ENCODE measurements at regions not wholly inside any gene's neighbourhood (a gene's known extent, or its start where the extent isn't known, plus 50 kb on each side); places are given as distances from the start of the nearest gene placed in this dataset.
"Not testable (repeated sequence)": the region's sequence is repeated elsewhere in the genome, so short reads cannot be mapped to it uniquely, and the experiment has no call there.

- no peak for DNase-seq
Measured at GRCh38 chrX:143935601-143936000, 51.7 kb downstream of the UBE2NL start.

- no peak for DNase-seq
Measured at GRCh38 chrX:143940119-143940518, 56.2 kb downstream of the UBE2NL start.

DNA sequence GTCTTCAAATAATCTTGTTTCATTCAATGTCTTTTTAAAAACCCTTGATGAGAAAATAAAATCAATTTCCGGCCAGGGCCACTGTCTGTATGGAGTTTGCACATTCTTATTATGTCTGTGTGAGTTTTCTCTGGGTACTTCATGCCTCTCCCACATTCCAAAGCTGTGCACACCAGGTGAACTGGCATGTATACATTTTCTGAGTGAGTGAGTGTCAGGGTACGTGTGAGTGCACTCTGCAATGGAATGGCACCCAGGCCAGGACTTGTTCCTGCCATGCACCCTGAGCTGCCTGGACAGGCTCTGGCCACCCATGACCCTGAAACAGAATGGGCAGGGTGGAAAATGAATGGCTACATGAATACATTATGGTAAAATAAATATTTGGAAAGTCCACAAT lies 61.3 kb downstream of the UBE2NL start:
- no peak for DNase-seq

DNA sequence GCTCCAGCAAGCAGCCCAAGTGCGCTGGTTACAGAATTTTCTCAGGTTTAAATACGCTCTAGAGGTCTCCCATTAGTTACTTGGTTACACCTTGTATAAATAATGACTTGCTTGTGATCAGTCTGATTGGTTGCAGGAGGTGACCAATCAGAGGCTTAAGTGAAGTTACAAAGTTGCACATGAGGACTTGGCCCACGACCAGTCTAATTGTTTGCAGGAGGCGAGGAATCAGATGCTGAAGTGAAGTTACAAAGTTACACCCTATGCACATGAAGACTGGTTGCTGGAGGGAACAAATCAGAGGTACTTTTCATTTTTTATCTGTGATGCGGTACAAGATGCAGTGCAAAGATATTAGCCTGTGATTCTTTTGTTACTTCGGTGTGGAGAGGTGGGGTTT lies 80.7 kb downstream of the UBE2NL start:
- no peak for DNase-seq

DNA sequence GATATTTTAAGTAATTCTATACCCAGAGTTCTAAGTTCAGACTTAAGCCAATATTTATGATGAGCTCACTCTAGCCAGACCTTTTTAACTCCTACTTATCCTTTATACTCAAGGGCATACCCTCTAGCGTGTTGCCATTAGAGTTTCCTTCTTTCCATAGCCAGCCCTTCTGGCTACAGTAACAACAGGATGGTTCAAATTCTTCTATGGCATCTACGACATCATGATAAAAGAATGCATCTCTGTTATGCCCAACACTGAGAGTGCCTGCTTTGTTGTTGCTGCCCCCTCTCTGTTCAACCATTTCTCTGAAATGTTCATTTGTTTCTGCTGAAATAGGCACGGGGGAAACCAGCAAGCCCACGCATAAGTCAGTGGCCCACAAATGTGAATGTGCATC lies 104.5 kb downstream of the UBE2NL start:
- no peak for DNase-seq

GRCh38 chrX:143994206-143994605 lies 110.3 kb downstream of the UBE2NL start:
- no peak for DNase-seq

DNA sequence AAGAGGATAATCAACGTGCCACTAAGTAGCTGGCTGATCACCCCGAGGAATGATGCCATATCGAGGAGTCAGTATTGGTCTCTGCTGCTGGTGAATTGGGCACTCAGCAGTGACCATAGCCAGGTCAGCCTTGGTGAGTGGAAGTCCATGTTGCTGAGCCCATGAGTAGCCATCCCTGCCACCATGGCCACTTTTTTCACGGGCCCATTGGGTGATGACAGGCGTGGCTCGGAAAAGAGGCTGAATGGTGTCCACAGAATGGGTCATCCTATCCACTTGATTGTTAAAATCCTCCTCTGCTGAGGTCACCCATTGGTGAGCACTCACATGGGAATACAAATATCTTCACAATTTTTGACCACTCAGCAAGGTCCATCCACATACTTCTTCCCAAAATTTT lies 114.4 kb downstream of the UBE2NL start:
- no peak for DNase-seq

DNA sequence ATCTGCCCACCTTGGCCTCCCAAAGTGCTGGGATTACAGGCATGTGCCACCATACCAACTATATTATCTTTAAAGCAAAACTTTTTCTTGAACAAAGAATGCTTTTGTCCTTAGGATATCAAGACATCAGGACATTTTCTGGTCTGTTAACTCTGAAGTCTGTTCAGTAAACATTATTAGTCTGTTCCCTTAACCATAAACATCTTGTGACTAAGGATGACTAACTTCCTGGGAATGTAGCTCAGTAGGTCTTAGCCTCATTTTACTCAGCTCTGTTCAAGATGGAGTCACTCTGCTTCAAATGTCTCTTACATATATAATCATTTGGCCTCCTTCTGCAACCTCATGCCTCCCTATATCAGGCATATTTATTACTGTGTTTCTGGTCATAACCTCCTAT lies 122.9 kb downstream of the UBE2NL start:
- peak; percentile 0 for DNase-seq

- DNase-seq = no peak
Measured at GRCh38 chrX:144040793-144041192, 156.9 kb downstream of the UBE2NL start.

DNA sequence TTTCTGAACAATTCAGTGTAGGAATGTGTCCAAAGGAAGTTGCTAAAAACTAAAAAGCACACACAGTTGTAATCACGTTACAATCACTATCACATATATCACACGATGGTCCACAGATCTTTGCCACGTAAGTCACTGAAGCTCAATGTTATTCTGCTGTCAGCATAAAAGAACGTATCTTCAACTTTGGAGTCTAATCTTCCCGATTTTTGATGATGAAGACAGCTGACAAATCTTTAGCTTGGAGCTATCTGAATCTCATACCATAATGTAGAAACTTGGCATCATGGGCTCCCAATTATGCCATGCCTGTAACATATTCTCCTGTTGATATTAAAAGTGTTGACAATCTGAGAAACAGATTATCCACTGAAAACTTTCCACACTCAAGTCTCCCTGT lies 158.4 kb downstream of the UBE2NL start:
- no peak for DNase-seq

DNA sequence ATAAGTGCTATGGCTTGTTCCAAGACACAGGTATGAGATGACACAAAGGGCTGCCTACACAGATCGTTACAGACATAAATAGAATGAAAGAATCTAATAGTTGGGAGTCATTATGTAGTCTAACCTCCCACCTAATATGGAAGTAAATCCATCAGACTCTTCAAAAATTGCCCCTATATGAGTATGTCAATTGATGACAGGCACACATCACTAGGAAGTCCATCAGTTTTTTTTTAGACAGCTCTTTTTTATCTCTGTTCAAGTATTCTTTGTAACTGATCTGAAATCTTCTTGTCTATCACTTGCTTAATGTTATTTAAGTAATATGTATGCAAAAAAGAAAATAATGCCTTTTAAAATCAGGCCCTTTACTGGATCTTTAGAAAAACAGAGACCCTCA lies 191.6 kb downstream of the UBE2NL start:
- no peak for DNase-seq

DNA sequence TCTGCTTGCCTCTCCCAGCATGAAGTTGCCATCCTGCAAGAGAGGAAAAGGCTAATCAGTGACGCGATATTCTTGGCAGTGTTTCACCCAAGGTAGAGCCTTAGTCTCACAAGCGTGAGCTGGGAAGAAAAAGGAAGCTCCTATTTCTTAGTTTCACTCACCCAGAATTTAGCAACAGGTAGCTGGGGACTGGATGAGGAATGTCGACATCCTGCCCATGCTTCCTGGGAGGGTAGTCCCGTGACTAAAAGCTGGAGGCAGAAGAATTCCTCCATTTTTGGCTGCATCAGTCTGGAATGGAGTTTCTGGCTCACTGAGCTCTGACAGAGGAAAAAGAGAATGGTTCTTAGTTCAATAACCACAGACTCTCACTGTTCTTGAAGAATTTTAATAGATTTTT lies 198.4 kb downstream of the UBE2NL start:
- DNase-seq = not testable (repeated sequence)

- not testable (repeated sequence) for DNase-seq
Measured at GRCh38 chrX:144089674-144090073, 205.8 kb downstream of the UBE2NL start.

- not testable (repeated sequence) for DNase-seq
Measured at GRCh38 chrX:144092116-144092515, 208.2 kb downstream of the UBE2NL start.

GRCh38 chrX:144119490-144119889 lies 235.6 kb downstream of the UBE2NL start:
- DNase-seq = not testable (repeated sequence)

DNA sequence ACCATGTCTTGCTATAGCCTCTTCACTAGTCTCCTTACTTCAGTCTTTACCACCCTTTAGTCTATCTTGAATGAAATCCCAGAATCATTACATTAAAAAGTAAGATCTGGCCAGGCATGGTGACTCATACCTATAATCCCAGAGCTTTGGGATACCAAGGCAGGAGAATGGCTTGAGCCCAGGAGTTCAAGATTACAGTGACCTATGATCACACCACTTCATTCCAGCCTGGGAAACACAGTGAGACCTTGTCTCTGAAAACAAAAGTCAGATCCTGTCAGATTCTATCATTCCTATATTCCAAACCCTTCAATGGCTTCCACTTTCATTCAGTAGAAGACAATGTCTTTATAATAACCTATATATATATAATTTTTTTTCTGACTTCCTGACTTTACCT lies 237.7 kb downstream of the UBE2NL start:
- not testable (repeated sequence) for DNase-seq

DNA sequence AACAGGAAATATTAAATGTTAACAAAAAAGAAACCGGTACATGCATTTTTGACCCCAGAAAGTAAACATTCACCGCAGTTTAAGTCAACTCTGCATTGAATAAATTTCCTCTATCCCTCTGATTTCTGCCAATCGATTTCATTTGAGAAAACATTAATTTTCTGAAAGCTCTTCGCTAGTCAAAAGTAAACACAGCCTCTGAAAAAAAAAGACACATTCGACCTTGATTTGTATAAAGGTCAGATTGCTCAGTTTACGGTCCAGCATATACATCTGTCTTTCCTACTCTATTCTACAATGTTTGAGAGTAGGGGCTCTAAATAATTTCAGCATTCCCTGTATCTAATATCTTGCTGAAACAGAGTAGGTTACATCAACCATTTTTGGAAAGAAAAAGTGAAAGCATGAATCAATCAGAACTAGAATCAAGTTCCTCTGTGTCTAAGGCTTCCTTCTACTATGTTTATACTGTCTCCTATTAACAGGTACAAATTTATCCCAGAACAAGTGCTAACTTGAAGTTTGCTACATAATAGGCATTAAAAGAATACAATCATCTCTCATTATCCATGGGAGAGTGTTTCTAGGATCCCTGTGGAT lies 243.8 kb downstream of the UBE2NL start:
- not testable (repeated sequence) for DNase-seq

DNA sequence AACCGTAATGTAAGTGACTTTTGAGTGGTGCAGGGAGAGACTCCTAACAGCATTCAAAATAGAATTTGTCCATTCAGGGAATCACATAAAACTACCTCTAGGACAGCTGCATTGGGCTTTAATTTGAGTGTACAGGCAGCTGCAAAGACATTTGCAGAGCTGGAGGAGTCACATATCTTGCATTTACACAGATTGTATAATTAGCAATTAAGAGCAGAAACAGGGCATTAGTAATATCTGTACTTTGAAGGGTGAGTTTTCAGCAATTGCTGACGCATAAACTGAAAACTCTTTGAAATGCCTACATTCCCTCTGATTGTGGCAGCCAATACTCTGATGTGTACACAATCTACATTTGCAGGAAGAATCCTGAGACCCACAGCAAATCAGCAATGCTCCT lies 245.6 kb downstream of the UBE2NL start:
- not testable (repeated sequence) for DNase-seq

GRCh38 chrX:144130507-144130906 lies 246.6 kb downstream of the UBE2NL start:
- not testable (repeated sequence) for DNase-seq

GRCh38 chrX:144131080-144131479 lies 247.2 kb downstream of the UBE2NL start:
- not testable (repeated sequence) for DNase-seq

- DNase-seq = not testable (repeated sequence)
Measured at GRCh38 chrX:144134448-144135119, 250.7 kb downstream of the UBE2NL start.

DNA sequence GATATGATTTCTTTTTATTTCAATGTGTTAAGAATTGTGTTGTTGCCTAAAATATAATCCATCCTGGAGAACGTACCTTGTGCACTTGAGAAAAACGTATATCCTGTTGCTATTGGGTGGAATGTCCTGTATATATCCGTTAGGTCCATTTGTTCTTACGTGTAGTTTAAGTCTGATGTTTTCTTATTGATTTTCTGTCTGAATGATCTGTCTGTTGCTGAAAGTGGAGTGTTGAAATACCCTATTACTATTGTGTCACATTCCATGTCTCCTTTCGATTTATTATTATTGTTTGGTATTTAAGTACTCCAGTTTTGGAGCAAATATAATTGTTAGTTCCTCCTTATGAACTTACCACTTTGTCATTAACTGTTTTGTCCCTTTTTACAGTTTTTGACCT lies 270.6 kb downstream of the UBE2NL start:
- DNase-seq = not testable (repeated sequence)

DNA sequence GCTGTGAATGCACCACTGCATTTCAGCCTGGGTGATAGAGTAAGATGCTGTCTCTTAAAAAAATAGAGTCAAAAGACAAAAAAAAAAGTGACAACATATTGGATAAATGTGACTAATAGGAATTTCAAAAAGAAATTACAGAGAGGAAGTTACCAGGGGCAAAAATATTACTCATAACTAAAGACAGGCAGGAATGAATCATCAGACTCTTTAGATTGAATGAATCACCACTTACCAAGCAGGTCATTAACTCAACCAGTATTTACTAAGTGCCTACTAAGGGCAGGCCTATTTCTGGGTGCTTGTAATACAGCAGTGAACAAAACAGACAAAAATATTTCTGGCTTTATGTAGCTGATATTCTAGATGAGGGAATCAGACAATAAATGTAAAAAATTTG lies 301.3 kb downstream of the UBE2NL start:
- DNase-seq = not testable (repeated sequence)

- DNase-seq = not testable (repeated sequence)
Measured at GRCh38 chrX:144188489-144188888, 304.6 kb downstream of the UBE2NL start.

DNA sequence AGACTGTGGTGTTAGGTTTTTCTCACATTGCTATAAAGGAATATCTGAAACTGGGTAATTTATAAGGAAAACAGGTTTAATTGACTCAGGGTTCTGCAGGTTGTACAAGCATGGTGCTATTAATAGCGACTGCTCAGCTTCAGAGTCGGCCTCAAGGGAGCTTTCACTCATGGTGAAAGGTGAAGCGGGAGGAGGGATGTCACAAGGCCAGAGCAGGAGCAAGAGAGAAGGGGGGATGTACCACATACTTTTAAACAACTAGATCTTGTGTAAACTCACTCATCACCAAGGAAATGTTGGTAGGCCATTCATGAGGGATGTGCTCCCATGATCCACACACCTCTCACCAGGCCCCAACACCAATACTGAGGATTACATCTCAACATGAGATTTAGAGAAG lies 313.2 kb downstream of the UBE2NL start:
- DNase-seq = not testable (repeated sequence)

Measured in fibroblast of skin of right quadriceps (primary cell).